OCI-LY3 (cell line): ENCODE measurements at regions not wholly inside any gene's neighbourhood (a gene's known extent, or its start where the extent isn't known, plus 50 kb on each side); places are given as distances from the start of the nearest gene placed in this dataset.

Experiments used
- EZH2phosphoT487 ChIP-seq: fragments of 200-600 bp; shearing (Covaris generic); IDR thresholded peaks from 2 replicates; pipeline ENCODE4 v1.6.1; 2018; ENCODE audit warnings: antibody characterized with exemption, mixed run types, low read depth
- TF ChIP-seq, protein P1 (sequence below): fragments of 200-600, 300-600 bp; sonication (generic); IDR thresholded peaks from 2 replicates; pipeline ENCODE4 v1.5.1; 2014; ENCODE audit warnings: antibody characterized with exemption, low read length, low read depth

DNA sequence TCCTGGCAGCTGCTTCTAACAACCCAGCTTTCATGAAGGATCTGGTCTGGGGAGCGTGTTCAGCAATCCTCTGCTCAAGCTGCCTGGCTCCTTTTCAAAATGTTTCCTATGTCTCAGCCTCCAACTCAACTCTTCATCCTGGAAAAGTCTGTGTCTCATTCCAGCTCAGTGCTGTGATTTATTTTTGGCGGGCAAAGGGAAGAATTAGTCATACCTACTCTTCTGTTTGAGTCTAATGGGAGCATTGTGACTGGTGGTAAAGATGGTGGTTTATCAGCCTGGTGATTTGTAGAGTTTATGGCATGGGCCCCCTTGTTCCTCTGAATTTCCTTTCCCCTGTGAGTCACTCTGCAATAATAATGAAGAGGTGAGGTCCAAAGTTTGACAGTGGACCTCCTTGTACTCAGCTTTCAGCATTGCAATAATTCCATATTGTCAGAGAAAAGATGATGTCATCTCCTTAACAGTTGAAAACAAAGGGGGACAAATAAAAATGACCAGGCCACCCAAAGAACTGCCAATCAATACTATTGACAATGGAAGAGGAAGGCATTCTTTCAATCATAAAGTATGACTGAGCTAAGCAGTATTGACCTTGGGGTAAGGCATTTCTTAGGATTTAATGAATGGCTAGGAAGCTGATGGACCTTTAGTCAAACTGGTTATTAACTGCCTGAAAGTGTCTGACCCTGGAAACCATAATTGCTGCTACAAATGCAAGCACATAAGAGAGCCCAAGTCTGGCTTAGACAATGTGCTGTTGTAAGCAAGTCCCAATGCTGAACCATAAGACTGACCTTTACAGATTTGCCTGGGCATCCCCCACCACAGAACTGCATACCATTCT is 204.7 kb upstream of the MCTP2 start:
- TF ChIP-seq, protein P1, sequence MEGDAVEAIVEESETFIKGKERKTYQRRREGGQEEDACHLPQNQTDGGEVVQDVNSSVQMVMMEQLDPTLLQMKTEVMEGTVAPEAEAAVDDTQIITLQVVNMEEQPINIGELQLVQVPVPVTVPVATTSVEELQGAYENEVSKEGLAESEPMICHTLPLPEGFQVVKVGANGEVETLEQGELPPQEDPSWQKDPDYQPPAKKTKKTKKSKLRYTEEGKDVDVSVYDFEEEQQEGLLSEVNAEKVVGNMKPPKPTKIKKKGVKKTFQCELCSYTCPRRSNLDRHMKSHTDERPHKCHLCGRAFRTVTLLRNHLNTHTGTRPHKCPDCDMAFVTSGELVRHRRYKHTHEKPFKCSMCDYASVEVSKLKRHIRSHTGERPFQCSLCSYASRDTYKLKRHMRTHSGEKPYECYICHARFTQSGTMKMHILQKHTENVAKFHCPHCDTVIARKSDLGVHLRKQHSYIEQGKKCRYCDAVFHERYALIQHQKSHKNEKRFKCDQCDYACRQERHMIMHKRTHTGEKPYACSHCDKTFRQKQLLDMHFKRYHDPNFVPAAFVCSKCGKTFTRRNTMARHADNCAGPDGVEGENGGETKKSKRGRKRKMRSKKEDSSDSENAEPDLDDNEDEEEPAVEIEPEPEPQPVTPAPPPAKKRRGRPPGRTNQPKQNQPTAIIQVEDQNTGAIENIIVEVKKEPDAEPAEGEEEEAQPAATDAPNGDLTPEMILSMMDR = no peak
- no peak for TF ChIP-seq EZH2phosphoT487
